ENCODE measurements at regions not wholly inside any gene's neighbourhood (a gene's known extent, or its start where the extent isn't known, plus 50 kb on each side); places are given as distances from the start of the nearest gene placed in this dataset.
A peak's percentile ranks its signal among the peaks of the same experiment; 100 is the strongest.
"Not testable (repeated sequence)": the region's sequence is repeated elsewhere in the genome, so short reads cannot be mapped to it uniquely, and the experiment has no call there.

- H3K27ac ChIP-seq = no peak overlapping the region
- no peak for TF ChIP-seq CTCF (IDR thresholded peaks at IDR 0.05)
- H3K9ac ChIP-seq (ENCODE audit: low read depth in 2 of 2, low read length in 2 of 2) = no peak overlapping the region
- H3K4me3 ChIP-seq = no peak overlapping the region
- no peaks in the 10 kb centered on the region for H3K36me3 ChIP-seq
- no peaks in the 10 kb centered on the region for H3K27me3 ChIP-seq
- DNase-seq = no peak
- no peaks in the 10 kb centered on the region for H3K9me3 ChIP-seq
- H3K4me1 ChIP-seq = no peaks in the 10 kb centered on the region
- intact Hi-C loops (cut with DNase I) = no loop called here
Measured at GRCh38 chr11:109707411-109707810, 285.4 kb downstream of the C11orf87 start.

- DNase-seq = no peak
- intact Hi-C loops (cut with DNase I) = no loop called here
- Histone ChIP-seq H3K9ac (ENCODE audit: low read depth in 2 of 2, low read length in 2 of 2) (no peak overlapping the region), H3K27ac (no peak overlapping the region), H3K36me3 (no peaks in the 10 kb centered on the region), H3K9me3 (no peaks in the 10 kb centered on the region), H3K4me1 (no peaks in the 10 kb centered on the region), H3K4me3 (no peak overlapping the region), H3K27me3 (no peaks in the 10 kb centered on the region)
- TF ChIP-seq CTCF (IDR thresholded peaks at IDR 0.05) = no peak
Measured at GRCh38 chr11:109708184-109708583, 286.2 kb downstream of the C11orf87 start.

- H3K4me3 ChIP-seq; H3K9ac ChIP-seq (ENCODE audit: low read depth in 2 of 2, low read length in 2 of 2); H3K9me3 ChIP-seq; H3K27me3 ChIP-seq; H3K4me1 ChIP-seq; H3K36me3 ChIP-seq; DNase-seq; H3K27ac ChIP-seq; intact Hi-C loops (cut with DNase I): not testable (repeated sequence)
Measured at GRCh38 chr11:109714444-109714843, 292.5 kb downstream of the C11orf87 start.

GRCh38 chr11:109715424-109715823, 293.4 kb downstream of the C11orf87 start:
- H3K36me3 ChIP-seq; H3K4me1 ChIP-seq; intact Hi-C loops (cut with DNase I); H3K27me3 ChIP-seq; H3K9me3 ChIP-seq; DNase-seq; H3K9ac ChIP-seq (ENCODE audit: low read depth in 2 of 2, low read length in 2 of 2); H3K27ac ChIP-seq; H3K4me3 ChIP-seq: not testable (repeated sequence)

- no peak for DNase-seq
- Histone ChIP-seq H3K27ac (no peak overlapping the region), H3K4me3 (no peak overlapping the region), H3K27me3 (no peaks in the 10 kb centered on the region), H3K4me1 (no peaks in the 10 kb centered on the region), H3K9ac (ENCODE audit: low read depth in 2 of 2, low read length in 2 of 2) (no peak overlapping the region), H3K36me3 (no peaks in the 10 kb centered on the region), H3K9me3 (no peaks in the 10 kb centered on the region)
- intact Hi-C loops (cut with DNase I) = no loop called here
- TF ChIP-seq CTCF (IDR thresholded peaks at IDR 0.05) = no peak
Measured at GRCh38 chr11:109726061-109726460, 304.1 kb downstream of the C11orf87 start.

- intact Hi-C loops (cut with DNase I) = no loop called here
- Histone ChIP-seq H3K9me3 (no peaks in the 10 kb centered on the region), H3K27me3 (no peaks in the 10 kb centered on the region), H3K27ac (no peak overlapping the region), H3K36me3 (no peaks in the 10 kb centered on the region), H3K9ac (ENCODE audit: low read depth in 2 of 2, low read length in 2 of 2) (no peak overlapping the region), H3K4me3 (no peak overlapping the region), H3K4me1 (no peaks in the 10 kb centered on the region)
- TF ChIP-seq CTCF (IDR thresholded peaks at IDR 0.05) = no peak
- DNase-seq = peak; percentile 25
Measured at GRCh38 chr11:109728056-109728455, 306.1 kb downstream of the C11orf87 start.

- peak; percentile 50 for DNase-seq
- Histone ChIP-seq H3K9me3 (no peaks in the 10 kb centered on the region), H3K36me3 (no peaks in the 10 kb centered on the region), H3K27ac (no peak overlapping the region), H3K4me1 (no peaks in the 10 kb centered on the region), H3K4me3 (no peak overlapping the region), H3K9ac (ENCODE audit: low read depth in 2 of 2, low read length in 2 of 2) (no peak overlapping the region), H3K27me3 (no peaks in the 10 kb centered on the region)
- intact Hi-C loops (cut with DNase I) = no loop called here
- no peak for TF ChIP-seq CTCF (IDR thresholded peaks at IDR 0.05)
Measured at GRCh38 chr11:109729761-109730160, 307.8 kb downstream of the C11orf87 start.
